Neural cell (in vitro differentiated cells): ENCODE measurements at regions not wholly inside any gene's neighbourhood (a gene's known extent, or its start where the extent isn't known, plus 50 kb on each side); places are given as distances from the start of the nearest gene placed in this dataset.

Experiments
- H2AFZ ChIP-seq: fragments of 200-600, 300-800 bp; sonication (generic), shearing (Covaris generic); 2 replicates; pipeline ENCODE4 v1.6.0; 2014; ENCODE audit warnings: low read depth, mild to moderate bottlenecking, antibody characterized with exemption, low read length, moderate library complexity
- H3F3A ChIP-seq: fragments of 200-600 bp; shearing (Covaris generic); 2 replicates; pipeline ENCODE4 v1.6.1; 2016; ENCODE audit warnings: mild to moderate bottlenecking, moderate library complexity, mixed read lengths, antibody characterized with exemption, low read length; ENCODE audit not compliant: insufficient read depth, poor library complexity, severe bottlenecking
- H3K27ac ChIP-seq: fragments of 200-600, 300-800 bp; sonication (generic), shearing (Covaris generic); 2 replicates; pipeline ENCODE4 v1.5.1; 2014; ENCODE audit warnings: mild to moderate bottlenecking, low read length, moderate library complexity
- H3K27me3 ChIP-seq: fragments of 300-800, 200-600 bp; sonication (generic), shearing (Covaris generic); 2 replicates; pipeline ENCODE4 v1.6.0; 2014; ENCODE audit warnings: mild to moderate bottlenecking, low read depth, low read length, moderate library complexity; ENCODE audit not compliant: insufficient read depth
- H3K36me3 ChIP-seq: fragments of 300-800, 200-600 bp; sonication (generic), shearing (Covaris generic); 2 replicates; pipeline ENCODE4 v1.5.1; 2014; ENCODE audit warnings: mild to moderate bottlenecking, antibody characterized with exemption, low read length, moderate library complexity; ENCODE audit not compliant: insufficient read depth
- H3K4me2 ChIP-seq: fragments of 300-800, 200-600 bp; sonication (generic), shearing (Covaris generic); 2 replicates; pipeline ENCODE4 v1.6.0; 2014; ENCODE audit warnings: mild to moderate bottlenecking, low read length
- H3K4me3 ChIP-seq: fragments of 300-800, 200-600 bp; sonication (generic), shearing (Covaris generic); 2 replicates; pipeline ENCODE4 v1.5.1; 2014; ENCODE audit warnings: mild to moderate bottlenecking, low read length, moderate library complexity
- H3K79me2 ChIP-seq: fragments of 200-600 bp; shearing (Covaris generic); replicated peaks from 2 replicates; pipeline ENCODE4 v1.6.0; 2014; ENCODE audit warnings: mild to moderate bottlenecking, low read length, moderate library complexity; ENCODE audit not compliant: insufficient read depth
- H3K9ac ChIP-seq: fragments of 300-800, 200-600 bp; sonication (generic), shearing (Covaris generic); 2 replicates; pipeline ENCODE4 v1.6.1; 2016; ENCODE audit warnings: mild to moderate bottlenecking, low read length, mixed read lengths
- H3K9me2 ChIP-seq: fragments of 200-600 bp; shearing (Covaris generic); 2 replicates; pipeline ENCODE4 v1.6.1; 2016; ENCODE audit warnings: mild to moderate bottlenecking, low read length, mixed read lengths; ENCODE audit not compliant: insufficient read depth
- H3K9me3 ChIP-seq: fragments of 200-600, 300-800 bp; sonication (generic), shearing (Covaris generic); 2 replicates; pipeline ENCODE4 v1.6.1; 2016; ENCODE audit warnings: mild to moderate bottlenecking, mixed run types, low read length, moderate library complexity, mixed read lengths
- H4K20me1 ChIP-seq: fragments of 200-600 bp; shearing (Covaris generic); 2 replicates; pipeline ENCODE4 v1.6.1; 2016; ENCODE audit warnings: mild to moderate bottlenecking, mixed run types; ENCODE audit not compliant: insufficient read depth
- CTCF ChIP-seq: fragments of 450-650 bp; IDR thresholded peaks from 2 replicates; pipeline ENCODE4 v1.5.1; 2014; ENCODE audit warnings: antibody characterized with exemption, mild to moderate bottlenecking, moderate library complexity; ENCODE audit not compliant: poor library complexity, severe bottlenecking
- EP300 ChIP-seq: fragments of 450-650 bp; conservative IDR thresholded peaks from 2 replicates; pipeline ENCODE4 v1.6.1; 2014; ENCODE audit warnings: antibody characterized with exemption, mild to moderate bottlenecking, moderate library complexity; ENCODE audit not compliant: poor library complexity, severe bottlenecking
- EZH2 ChIP-seq: fragments of 200-600, 300-800 bp; shearing (Covaris generic), sonication (generic); IDR thresholded peaks from 2 replicates; pipeline ENCODE4 v1.6.1; 2014; ENCODE audit warnings: antibody characterized with exemption, low read length, borderline replicate concordance, mild to moderate bottlenecking; ENCODE audit not compliant: insufficient read depth, poor library complexity, severe bottlenecking
- MXI1 ChIP-seq: fragments of 450-650 bp; conservative IDR thresholded peaks from 2 replicates; pipeline ENCODE4 v1.6.1; 2014; ENCODE audit warnings: antibody characterized with exemption, mild to moderate bottlenecking; ENCODE audit not compliant: poor library complexity, severe bottlenecking
- POLR2AphosphoS5 ChIP-seq: IDR thresholded peaks from 2 replicates; pipeline ENCODE4 v1.6.1; 2012
- RAD21 ChIP-seq: fragments of 450-650 bp; conservative IDR thresholded peaks from 2 replicates; pipeline ENCODE4 v1.6.1; 2014; ENCODE audit warnings: antibody characterized with exemption, mild to moderate bottlenecking, moderate library complexity
- REST ChIP-seq: IDR thresholded peaks from 2 replicates; pipeline ENCODE4 v1.6.1; 2012; ENCODE audit warnings: borderline replicate concordance
- SMC3 ChIP-seq: fragments of 450-650 bp; conservative IDR thresholded peaks from 2 replicates; pipeline ENCODE4 v1.6.1; 2014; ENCODE audit warnings: antibody characterized with exemption, mild to moderate bottlenecking, moderate library complexity; ENCODE audit not compliant: poor library complexity
- TAF1 ChIP-seq: IDR thresholded peaks from 2 replicates; pipeline ENCODE4 v1.6.1; 2012; ENCODE audit warnings: low read depth

- no peak overlapping the region for H2AFZ ChIP-seq
- H3K9ac ChIP-seq = no peak overlapping the region
- H3K27ac ChIP-seq = no peak overlapping the region
- H3K4me2 ChIP-seq = no peak overlapping the region
- no peaks in the 10 kb centered on the region for H3K9me2 ChIP-seq
- H3K36me3 ChIP-seq = no peaks in the 10 kb centered on the region
- no peaks in the 10 kb centered on the region for H3K79me2 ChIP-seq
- no peak for TF ChIP-seq POLR2AphosphoS5
- no peak for TF ChIP-seq MXI1
- no peak for TF ChIP-seq REST
- TF ChIP-seq EZH2 = no peak
- TF ChIP-seq TAF1 = no peak
- TF ChIP-seq SMC3 = no peak
- TF ChIP-seq EP300 = no peak
- TF ChIP-seq RAD21 = no peak
- TF ChIP-seq CTCF = no peak
- H4K20me1 ChIP-seq = no peaks in the 10 kb centered on the region
- no peaks in the 10 kb centered on the region for H3K9me3 ChIP-seq
- no peak overlapping the region for H3K4me3 ChIP-seq
- no peaks in the 10 kb centered on the region for H3K27me3 ChIP-seq
- no peaks in the 10 kb centered on the region for H3F3A ChIP-seq
These were observed 302.9 kb downstream of the TLE3 start for GRCh38 chr15:69794645-69795469.

- TF ChIP-seq CTCF (no peak), SMC3 (no peak), RAD21 (no peak), REST (no peak), POLR2AphosphoS5 (no peak), EZH2 (no peak), MXI1 (no peak), EP300 (no peak), TAF1 (no peak)
- Histone ChIP-seq H3K9me2 (no peaks in the 10 kb centered on the region), H4K20me1 (no peaks in the 10 kb centered on the region), H3K27me3 (no peaks in the 10 kb centered on the region), H3K9me3 (no peaks in the 10 kb centered on the region), H3F3A (no peaks in the 10 kb centered on the region), H3K27ac (no peak overlapping the region), H2AFZ (no peak overlapping the region), H3K36me3 (no peaks in the 10 kb centered on the region), H3K4me3 (no peak overlapping the region), H3K9ac (no peak overlapping the region), H3K4me2 (no peak overlapping the region), H3K79me2 (no peaks in the 10 kb centered on the region)
These were observed 302.1 kb downstream of the TLE3 start for GRCh38 chr15:69795601-69796000.
